HG02852 (cell line): ENCODE measurements at regions not wholly inside any gene's neighbourhood (a gene's known extent, or its start where the extent isn't known, plus 50 kb on each side); places are given as distances from the start of the nearest gene placed in this dataset.

ENCODE experiments used
- ATAC-seq: cut with Tn5 transposase; IDR thresholded peaks from one replicate; pipeline ENCODE4 v1.9.1; 2021; ENCODE audit warnings: mild to moderate bottlenecking, moderate library complexity; ENCODE audit not compliant: unreplicated experiment

DNA sequence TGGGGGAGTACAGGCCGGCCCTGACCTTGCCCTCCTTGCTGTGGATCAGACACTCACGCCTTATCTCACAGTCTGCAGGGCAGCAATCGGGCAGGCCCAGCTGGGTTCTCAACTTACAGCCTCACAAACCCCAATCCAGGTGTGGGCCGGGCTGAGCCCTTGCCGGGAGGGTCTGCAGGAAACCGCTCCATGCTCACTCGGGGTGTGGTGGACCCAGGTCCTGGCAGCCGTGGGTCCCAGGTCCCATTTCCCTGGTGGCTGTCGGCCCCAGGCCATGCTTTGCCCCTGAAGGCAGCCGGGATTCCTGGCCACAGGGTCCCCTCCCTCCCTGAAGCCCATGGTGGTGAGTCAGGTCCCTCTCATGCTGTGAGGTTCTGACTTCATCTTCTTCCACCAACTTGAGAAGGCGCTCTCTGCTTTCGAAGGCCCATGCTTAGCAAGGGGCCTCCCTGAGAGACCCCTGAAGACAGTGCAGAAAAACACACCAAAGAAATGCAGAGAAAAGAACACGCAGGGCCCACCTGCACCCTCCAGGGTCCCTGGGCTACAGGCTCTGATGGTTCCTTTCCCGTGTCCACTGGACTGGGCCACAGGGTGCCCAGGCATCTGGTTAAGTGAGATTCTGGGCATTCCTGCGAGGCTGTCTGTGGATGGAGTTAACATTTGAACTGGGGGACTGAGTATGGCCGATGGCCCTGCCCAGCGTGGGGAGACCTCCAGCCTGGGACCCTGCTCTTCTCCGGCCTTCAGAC, 588.2 kb downstream of the BRD1 start:
- ATAC-seq = no peak

DNA sequence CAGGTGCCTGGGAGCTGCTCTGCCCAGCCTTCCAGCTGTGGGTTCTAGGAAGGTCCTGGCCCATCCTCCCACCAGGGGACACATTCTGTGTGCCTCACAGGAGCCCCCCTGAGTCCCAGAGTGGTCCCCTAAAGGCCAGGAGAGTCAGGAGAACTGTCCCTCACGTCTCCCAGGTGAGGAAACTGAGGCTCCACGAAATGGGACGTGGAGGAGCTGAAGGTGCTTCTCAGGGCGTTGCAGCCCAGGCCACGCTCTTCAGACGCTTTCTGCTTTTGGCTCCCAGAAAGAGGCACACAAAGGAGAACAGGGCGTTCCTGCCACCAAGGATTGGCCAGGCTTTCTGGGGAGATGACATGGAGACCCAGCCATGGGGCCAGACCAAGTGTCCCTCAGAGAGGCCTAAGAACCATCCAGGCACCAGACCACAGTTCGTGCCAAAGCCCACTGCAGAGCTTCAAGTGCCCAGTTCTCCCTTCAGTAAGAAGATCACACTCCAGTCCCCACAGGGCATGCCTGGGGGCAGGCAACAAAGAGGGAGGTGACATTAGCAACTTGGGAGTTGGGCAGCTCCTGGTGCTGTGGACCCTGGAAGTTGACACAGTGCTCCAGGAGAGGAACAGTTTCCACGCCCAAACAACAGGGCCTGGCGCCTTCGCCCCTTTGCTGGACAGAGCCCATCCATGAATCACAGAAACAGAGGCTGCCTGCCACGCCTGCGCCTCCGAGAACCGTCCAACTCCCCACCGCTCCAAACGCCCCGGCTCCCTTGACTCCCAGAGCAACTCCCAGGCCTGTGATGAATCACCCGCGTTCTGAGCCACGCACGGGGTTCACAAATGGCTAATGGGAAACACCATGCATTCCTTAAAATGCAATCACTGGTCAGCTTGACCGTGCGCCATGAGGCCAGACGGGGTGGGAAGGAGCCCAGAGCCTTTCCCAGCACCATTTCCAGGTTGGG, 589.2 kb downstream of the BRD1 start:
- ATAC-seq = no peak

DNA sequence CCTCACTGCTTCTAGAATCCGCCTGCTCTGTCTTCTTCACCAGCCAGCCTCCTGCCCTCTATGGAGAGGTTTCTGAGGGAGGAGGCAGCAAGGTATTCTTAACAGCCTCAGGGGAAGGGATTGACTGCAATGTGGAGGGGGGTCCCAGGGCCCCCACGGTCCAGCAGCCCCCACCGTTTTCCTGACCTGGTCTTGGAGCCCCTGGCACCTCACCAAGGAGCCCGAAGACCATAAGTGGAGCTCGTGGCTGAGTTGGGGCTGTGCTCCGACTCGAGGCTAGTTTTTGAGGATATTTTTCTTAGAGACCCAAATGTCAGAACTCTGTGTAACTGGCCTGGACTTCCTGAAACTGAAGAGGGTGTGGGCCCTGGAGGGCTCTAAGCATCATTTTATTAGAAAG, 590.0 kb downstream of the BRD1 start:
- no peak for ATAC-seq

DNA sequence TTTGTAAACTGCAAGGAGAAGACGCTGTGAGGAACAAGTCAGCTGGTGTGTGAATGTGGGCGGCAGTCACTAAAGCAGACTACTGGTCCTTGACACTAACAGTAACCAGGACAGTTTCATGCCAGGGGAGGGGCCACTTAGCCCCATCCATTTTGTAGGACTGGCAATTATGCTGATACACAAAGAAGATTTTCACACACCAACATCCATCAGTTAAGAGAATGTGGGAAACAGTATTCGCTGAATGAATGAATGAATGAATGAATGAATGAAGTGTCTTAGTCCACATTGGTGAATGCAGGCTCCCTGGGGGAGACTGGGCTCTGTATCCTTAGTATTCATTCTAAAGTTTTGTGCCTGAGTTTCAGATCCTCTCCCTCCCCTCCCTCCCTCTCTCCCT, 590.4 kb downstream of the BRD1 start:
- ATAC-seq = no peak

DNA sequence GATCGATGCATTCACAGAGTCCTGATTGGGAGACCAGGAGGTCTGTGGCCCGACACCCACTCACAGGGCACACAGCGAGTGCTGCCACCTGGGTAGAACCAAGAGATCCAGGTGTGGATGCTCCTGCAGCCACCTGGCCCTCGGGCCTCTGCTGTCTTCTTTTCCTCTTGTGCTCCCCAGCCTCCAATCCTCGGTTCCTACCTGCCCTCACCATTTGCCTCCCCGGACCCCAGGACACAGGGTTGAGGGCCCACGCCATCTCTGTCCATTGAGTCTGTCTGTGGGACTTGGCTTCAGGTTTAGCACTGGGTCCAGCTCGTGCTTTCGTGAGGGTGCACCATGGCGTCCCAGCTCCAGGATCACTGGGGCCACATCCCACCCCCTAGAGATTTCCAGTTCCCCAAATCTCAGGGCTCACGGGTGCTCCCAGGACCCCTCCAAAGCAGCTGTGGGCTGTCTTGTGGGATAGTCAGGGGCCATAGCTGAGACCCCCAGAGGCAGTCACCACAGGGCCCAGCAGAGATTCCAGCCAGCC, 591.1 kb downstream of the BRD1 start:
- ATAC-seq = no peak

DNA sequence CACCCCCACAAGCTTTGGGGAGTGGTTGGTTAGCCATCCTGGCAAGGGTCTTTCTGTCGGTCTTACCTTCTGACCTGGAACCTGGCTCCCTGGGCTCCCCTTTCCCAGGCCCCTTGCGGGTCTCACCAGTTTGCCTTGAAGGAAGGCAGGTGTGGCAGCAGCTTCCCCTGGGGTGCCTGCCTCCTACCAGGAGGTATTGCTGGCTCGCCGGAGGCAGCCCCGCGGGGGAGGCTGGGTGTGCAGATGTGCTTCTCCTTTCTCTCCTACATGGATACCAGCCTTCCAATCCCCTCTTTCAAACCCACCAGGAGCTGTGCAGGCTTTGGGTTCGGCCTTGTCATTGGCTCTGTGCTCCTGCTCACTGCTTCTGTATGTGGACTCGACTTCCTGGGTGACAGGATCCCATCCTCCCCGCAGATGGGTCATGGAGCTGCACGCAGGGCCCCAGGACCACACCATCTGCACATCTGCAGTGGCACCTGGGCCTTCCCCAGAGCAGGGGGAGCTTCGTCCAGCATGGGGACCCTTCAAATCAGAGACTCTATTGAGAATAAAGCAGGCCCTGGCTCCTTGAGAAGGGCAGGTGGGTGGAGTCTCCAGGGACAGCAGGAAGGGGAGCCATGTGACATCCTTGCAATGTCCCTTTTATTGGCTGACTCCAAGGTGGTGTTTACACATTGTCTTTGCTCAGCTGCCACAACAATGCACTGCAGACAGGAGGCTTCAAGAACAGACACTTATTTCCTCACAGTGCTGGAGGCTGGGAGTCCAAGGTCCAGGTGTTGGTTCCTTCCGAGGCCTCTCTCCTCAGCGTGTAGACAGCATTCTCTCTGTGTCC, 592.0 kb downstream of the BRD1 start:
- ATAC-seq = no peak

DNA sequence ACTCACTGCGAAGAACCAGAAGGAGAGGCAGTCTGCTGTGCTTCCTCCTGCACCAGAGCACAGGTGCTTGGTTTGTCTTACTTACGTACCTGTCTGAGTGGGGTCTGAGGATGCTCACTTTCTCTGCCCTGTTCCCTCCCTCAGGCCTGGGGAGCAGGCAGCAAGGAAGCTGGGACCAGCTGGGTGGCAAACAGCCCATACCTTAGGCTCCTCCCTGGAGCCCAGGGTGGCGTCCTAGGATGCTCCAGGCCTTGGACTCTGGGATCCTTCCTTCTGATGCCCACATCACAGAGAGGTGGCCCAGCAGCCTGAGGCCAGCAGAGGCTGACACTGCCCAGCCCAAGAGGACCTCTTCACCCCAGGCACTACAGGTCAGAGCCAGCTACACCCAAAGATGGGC, 593.2 kb downstream of the BRD1 start:
- no peak for ATAC-seq

DNA sequence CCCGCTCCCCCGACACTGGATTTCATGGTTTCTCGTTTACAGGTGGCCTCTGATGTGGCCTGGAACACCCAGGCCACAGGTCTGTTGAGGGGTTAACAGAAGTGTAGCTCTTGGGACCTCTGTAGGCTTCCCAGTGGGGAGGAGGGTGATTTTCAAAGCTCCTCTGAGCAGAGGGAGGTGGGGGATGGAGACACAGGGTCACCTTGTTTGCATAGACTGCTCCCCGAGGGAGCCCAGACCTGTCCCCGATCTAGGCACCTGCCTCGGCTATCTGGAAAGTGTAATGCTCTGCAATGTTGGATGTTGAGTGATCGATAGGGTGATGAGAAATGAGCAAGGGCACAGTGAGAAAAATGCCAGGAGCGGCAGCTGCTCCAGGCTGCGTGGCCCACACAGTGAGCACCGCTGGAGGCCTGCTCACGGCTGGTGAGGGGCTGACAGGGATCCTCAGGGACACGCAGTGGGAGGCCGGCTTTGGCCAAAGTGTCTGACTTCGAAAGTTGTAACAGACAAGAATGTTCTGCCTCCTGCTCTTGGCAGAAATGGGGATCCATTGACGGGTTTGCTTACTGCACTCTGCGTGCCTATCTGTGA, 594.1 kb downstream of the BRD1 start:
- ATAC-seq = no peak

DNA sequence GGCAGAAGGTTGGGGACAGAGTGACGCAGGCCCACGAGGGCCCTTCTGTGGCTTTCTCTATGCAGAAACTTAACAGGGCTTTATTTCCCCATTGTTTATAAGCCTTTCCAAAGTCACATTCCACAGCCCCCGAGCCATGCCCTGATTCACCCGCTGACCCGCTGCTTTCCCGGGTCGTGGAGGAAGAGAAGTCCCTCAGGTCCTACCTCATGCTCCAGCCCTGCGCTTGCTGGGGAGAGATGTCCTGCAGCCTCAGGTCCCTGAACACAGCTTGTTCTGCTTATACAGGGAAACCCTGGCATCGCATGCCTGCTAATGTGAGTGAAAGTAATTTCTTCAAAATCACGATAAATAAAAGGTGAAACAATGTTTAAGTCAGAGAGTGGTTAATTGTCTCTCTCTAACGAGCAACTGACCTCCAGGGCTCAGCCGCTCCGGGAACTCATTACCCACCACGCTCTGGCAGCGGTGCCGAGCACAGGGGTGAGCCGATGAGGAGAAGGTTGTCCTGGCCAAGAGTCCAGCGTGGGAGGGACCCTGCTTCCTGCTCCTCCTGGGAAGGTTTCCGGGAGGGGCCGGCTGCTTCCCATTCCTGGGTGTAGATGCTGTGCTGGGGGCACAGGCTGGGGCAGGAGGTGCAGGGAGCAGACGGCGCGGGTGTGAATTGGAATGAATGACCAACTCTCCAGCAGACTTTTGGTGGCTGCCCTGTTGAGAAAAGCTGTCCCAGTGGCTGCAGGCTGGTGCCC, 595.2 kb downstream of the BRD1 start:
- ATAC-seq = no peak

DNA sequence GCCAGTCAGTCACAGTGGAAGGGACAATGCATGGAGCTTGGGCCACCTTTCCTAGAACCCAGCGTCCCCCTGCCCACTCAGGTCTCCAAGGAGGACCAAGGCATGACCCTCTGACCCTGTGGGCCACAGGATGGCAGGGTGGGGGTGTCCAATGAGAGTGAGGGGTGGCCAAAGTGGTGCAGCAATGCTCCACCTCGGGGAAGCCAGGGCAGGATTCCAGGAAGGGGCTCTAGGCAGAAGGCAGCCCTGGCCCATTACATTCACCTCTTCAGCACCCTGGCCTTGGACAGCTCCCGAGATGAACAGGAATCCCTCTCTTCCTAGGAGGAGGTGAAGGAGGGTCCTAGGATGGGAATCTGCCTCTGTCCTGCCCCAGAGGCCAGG, 597.5 kb downstream of the BRD1 start:
- ATAC-seq = no peak

DNA sequence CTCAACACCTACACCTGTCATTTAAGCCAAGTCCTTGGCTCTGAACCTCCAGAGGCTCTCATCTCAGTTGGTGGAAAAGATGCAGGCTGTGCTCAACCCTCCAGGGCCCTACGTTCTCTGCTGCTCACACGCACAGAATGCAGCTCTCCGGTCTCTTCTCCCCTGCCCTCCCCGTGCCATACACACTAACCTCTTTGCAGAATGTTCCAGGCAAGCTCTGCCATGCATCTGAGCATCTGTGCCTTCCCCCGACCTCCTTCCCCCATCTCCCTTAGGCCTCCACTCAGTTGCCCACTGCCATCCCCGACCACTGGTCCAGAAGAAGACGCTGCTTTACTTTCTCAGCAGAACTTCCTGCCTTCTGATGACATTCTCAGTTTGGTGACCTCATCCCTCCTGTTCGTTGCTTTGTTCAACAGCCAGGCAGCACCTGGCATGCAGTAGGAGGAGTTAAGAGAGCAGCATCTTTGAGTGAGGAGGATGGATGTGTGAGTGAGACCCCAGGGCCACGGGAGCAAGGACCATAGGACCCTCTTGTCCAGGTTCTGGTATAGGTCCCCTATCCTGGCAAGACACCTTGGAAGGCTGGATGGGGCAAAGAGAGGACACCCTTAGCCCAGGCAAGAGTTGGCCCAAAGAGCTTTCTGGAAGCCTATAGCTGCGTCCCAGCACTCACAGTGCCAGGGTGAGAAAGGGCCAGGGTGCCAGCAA, 598.0 kb downstream of the BRD1 start:
- no peak for ATAC-seq

DNA sequence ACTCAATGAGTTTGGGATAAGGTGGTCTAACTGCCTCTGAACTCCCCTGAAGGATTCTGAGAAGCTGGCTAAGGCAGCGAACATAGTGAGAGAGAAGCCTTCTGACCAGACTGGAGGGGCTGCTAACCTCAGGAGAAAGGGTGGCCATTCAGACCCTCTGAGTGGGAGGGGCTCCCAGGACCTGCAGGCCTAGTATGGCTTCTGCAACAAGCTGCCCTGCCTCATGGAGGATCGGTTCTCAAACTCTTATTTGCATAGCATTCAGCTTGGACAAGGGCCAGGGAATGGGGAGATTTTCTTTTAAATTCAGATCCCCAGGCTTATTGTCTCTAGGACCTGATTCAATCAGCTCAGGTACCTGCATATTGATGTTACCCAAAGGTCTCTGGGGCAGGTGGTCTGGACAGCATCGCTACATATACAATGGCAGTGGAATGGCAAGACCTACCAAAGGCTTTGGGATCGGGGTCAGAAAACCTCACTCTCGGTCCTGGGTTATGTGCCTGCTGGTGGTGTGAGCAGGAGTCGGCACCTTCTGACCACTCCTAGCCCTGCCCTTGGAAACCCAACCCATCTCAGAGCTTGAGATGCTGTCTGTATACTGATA, 599.1 kb downstream of the BRD1 start:
- ATAC-seq = no peak

DNA sequence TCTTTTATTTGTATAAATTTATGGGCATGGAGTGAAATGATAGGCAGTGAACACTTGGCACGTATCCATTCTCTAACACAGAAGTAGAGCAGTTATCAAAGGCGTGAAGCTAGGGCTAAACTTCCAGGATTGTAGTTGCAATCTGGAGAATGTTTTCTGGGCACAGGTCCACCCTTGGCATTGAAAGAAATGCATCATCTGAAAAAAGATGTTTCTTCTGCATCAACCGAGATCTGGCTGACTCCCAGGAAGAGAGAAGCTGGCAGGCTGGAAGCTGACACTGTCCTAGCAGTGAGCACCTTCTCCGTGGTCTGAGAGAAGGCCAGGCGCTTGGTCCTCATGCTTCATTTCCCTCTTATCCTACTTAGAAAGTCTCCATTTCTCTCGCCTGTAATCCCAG, 600.0 kb downstream of the BRD1 start:
- no peak for ATAC-seq

DNA sequence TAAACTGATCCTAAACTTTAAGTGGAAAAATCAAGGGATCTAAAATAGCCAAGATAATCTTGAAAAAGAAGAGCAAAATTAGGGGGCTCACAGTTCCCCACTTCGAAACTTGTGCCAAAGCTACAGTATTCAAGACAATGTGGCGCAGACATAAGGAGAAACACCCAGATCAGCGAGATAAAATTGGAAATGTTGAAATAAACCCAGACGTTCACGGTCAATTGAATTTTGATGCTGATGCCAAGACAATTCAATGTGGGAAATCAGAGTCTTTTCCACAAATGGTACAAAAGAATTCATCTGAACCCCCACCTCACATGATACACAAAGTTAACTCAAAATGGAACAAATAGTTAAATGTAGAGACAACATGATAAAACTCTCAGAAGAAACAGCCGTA, 601.6 kb downstream of the BRD1 start:
- ATAC-seq = no peak

DNA sequence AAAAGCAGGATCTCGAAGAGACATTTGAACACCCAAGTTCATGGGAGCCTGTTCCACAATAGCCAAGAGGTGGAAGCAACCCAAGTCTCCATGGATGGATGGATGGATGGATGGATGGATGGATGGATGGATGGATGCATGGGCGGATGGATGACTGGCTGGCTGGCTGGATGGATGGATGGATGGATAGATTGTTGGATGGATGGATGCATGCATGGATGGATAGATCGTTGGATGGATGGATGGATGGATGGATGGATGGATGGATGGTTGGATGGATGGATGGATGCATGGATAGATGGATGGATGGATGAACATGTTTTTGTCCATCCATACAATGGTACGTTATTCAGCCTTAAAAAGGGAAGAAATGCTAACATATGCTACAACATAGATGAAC, 603.4 kb downstream of the BRD1 start:
- ATAC-seq = no peak

DNA sequence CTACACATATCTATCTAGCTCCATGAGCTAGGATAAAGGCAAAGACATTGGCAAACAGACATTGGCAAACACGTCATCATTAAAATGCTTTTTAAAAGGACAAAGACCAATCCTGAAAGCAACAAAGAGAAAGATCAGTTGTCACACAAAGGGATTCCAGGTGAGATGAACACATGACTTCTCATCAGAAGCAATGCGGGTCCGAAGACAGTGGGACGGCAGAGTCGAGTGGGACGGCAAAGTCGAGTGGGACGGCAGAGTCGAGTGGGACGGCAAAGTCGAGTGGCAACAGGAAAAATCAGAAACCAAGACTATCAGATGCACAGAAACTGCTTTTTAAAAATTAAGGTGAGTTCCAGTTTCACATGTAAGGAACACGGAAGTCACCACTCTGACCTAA, 609.5 kb downstream of the BRD1 start:
- no peak for ATAC-seq

DNA sequence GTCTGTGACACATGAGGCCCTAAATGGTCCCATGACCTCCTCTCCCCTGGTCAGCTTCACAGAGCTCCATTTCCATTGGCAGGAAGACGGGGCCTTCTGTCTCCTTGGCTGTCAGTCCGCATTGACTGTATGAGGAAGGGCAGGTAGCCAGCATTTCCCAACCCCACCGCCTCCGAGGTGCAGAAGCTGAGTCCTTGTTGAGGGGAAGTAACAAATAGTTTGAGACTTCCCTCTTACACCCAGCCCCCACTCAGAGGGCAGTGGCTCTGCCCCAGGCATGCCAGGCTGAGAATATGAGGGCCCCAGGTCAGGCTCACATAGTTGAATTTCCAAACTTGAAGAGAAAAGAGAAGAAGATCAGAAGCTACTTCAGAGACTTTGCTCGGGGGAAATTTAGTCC, 611.1 kb downstream of the BRD1 start:
- no peak for ATAC-seq

DNA sequence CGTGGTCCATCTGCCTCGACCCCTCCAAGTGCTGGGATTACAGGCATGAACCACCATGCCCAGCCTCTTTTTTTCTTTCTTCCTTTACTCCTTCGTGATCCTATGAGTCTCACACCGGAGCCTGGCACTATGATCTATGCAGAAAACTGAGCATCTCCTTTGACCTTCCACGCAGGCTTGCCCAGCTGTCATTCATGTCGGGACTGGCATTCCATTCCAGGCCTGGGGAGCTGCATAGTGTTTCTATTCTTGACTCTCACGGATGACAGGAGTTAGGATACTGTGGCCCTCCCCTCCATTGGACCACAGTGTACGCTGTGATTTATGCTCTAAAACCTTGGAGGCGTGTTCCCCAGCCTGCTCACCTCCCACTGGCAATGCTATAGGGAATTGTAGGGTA, 611.8 kb downstream of the BRD1 start:
- no peak for ATAC-seq

DNA sequence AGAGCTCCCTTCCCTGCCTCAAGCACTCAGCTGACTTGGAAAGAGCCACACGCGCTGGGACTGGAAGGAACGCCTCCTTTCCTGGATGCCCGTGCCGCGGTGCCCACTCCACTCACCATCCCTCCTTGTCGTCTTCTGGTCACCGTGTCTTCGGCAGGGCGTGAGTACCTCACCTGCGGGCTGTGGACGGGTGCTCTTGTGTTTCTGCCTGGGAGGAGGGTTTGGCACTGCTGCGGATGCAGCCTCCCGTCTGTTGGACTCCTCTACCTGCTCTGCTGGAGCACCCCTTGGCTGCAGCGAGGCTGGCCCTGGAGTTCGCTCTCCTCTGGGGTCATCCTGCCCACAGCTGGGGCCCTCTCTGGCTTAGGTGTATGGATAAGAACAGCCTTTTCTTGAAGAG, 612.7 kb downstream of the BRD1 start:
- no peak for ATAC-seq
